ENCODE measurements at regions not wholly inside any gene's neighbourhood (a gene's known extent, or its start where the extent isn't known, plus 50 kb on each side); places are given as distances from the start of the nearest gene placed in this dataset.

- no peak for DNase-seq (ENCODE audit: extremely low read depth, low read depth)
These were observed 134.7 kb upstream of the SMIM21 start for GRCh38 chr18:75562216-75562615.

- no peak for DNase-seq (ENCODE audit: extremely low read depth, low read depth)
These were observed 131.3 kb upstream of the SMIM21 start for GRCh38 chr18:75558790-75559189.

DNA sequence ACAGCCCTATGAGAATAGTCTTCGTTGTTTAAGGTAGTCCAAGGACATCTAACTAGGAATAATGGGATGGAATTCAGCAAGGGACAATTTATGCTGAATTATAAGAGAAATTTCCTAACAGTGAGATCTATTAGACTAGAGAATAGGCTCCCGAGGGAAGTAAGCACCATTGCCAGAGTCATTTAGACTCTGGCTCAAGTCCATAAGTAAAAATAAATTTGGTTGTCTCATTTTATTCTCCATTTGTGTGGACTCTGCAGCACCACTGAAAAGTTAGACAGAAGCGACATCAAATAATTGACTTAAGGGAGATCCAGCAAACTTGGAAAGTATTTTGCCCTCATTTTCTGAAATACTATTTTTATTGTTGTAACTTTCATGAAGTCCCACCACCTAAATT, 129.3 kb upstream of the SMIM21 start:
- no peak for DNase-seq (ENCODE audit: extremely low read depth, low read depth)

- no peak for DNase-seq (ENCODE audit: extremely low read depth, low read depth)
These were observed 127.2 kb upstream of the SMIM21 start for GRCh38 chr18:75554644-75555185.

- DNase-seq (ENCODE audit: extremely low read depth, low read depth) = no peak
These were observed 126.7 kb upstream of the SMIM21 start for GRCh38 chr18:75554176-75554575.

DNA sequence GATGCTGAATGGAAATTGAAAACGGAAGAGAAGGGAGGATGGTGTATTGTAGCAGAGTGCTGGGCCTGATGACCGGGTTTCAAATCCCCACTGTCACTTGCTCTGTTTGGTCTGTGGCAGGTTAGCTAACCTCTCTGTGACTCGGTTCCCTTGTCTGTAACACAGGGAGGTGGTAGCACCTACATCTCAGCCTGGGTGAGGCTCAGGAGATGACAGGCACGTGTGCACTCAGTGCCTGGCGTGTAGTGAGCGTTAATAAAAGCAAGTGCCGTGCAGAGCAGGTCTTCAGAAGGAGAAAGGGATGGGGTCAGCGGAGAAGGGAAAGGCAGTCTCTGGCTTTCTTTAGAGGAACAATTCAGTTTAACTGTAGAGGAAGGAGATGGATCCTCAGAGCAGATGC, 125.5 kb upstream of the SMIM21 start:
- DNase-seq (ENCODE audit: extremely low read depth, low read depth) = no peak

DNA sequence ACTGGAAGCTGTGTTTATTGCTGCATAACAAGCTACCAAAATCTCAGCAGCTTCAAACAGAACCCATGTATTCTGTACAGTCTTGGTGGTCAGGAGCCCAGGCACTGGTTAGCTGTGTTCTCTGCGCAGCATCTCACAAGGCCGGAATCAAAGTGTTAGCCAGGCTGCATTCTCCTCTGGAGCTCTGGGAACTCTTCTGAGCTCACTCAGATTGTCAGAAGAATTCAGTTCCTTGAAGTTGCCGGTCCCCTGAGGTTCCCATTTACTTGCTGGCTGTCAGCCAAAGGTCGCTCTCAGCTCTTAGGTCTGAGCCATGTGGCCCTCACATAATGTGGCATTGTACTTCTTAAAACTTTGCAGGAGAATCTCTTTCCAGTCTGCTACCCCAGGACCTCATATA, 123.6 kb upstream of the SMIM21 start:
- no peak for DNase-seq (ENCODE audit: extremely low read depth, low read depth)

GRCh38 chr18:75548353-75548905, 120.9 kb upstream of the SMIM21 start:
- DNase-seq (ENCODE audit: extremely low read depth, low read depth) = no peak

- no peak for DNase-seq (ENCODE audit: extremely low read depth, low read depth)
These were observed 119.5 kb upstream of the SMIM21 start for GRCh38 chr18:75546964-75547363.

DNA sequence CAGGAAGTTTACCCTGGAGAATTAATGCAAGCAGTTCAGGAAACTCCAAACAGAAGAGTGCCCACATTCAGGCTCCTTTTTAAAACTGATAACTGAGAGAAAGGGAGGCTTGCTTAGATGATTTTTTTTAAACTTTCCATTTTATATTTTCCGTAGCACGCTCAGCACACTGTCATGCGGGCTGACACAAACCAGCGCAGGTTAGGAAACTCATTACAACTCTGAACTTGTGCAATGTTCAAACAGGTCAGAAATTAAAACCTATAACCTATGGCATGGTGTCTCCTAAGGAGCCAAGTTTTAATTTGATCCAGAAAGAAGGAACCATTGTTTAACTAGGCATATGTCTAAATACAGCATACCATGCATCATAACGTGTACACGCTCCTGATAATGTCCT, 117.7 kb upstream of the SMIM21 start:
- no peak for DNase-seq (ENCODE audit: extremely low read depth, low read depth)

- DNase-seq (ENCODE audit: extremely low read depth, low read depth) = no peak
These were observed 117.0 kb upstream of the SMIM21 start for GRCh38 chr18:75544496-75544895.

- DNase-seq (ENCODE audit: extremely low read depth, low read depth) = no peak
These were observed 116.6 kb upstream of the SMIM21 start for GRCh38 chr18:75544051-75544481.

DNA sequence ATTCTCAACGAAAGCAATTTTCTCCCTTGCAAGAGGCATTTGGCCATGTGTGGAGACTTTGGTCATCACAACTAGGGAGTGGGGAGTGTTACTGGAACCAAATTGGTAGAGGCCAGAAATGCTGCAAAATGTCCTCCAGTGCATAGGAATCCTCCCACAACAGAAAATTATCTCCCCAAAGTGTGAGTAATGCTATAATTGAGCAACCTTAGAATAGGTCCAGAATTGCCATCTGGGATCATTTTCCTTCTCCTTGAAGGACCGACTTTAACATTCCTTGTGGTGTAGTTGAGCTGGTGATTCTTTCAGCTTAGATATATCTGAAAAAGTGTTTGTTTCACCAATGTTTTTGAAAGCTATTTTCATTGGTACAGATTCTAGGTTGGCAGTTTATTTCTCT, 111.2 kb upstream of the SMIM21 start:
- DNase-seq (ENCODE audit: extremely low read depth, low read depth) = no peak

DNA sequence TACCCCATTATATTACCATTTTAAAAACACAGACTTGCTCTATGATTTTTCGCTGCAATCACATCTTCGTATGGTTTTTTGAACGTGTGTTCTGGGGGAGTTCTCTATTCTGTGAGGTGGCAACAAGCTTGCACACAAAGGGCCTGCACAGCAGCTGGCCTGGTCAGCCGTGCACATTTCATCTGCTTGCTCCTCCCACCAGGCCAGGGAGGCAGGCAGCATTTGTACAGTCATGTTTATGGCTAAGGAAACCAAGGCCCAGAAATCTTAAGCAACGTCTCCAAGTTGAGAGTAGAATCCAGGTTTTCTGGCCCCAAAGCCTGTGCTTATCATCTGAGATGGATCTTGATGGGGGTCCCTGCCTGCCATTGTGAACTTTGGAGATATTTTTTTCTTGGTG, 106.4 kb upstream of the SMIM21 start:
- DNase-seq (ENCODE audit: extremely low read depth, low read depth) = no peak

DNA sequence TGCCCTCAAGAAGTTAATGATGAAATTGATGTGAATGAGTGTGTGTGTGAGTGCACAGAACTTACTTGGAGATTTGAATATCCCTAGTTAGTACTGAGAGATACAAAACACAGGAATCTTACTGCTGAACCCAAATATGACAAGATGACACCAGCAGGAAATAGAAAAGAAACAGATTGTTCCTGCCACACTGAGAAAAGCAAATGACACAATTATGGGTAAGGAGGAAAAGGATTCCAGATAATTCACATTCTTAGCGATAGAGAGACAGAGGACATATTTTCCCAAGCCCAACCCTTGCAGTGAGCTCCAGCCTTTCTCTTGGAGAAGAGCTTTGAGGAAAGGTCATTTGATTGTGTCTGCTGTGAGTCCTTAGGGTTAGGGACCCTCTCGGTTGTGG, 105.7 kb upstream of the SMIM21 start:
- DNase-seq (ENCODE audit: extremely low read depth, low read depth) = no peak

DNA sequence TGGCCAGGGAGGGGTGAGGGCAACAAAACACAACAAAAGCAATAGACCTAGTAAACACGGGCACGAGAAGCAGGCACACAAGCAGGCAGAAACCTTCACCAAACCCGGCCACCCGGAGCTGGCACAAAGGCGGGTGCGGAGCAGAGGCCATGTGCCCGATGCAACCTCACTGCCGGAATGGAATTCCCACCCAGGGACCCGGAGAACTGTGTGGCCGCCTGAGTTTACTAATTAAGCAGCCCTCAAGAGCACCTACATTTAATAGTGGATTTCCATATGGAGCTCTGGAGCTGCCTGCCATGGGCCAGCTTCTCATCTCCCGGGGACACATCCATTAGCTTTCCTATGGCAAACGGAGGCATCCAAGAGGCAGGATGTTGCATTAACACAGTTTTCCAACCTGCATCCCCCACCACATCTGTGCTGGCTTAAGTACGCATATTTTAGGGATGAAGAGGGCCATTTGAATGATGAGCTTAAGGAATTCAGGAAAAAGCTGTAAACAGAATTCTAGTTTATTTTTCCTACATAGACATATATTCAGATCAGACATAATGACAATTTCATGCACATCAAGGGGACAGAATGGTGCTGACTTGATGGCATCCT, 104.5 kb upstream of the SMIM21 start:
- DNase-seq (ENCODE audit: extremely low read depth, low read depth) = no peak

DNA sequence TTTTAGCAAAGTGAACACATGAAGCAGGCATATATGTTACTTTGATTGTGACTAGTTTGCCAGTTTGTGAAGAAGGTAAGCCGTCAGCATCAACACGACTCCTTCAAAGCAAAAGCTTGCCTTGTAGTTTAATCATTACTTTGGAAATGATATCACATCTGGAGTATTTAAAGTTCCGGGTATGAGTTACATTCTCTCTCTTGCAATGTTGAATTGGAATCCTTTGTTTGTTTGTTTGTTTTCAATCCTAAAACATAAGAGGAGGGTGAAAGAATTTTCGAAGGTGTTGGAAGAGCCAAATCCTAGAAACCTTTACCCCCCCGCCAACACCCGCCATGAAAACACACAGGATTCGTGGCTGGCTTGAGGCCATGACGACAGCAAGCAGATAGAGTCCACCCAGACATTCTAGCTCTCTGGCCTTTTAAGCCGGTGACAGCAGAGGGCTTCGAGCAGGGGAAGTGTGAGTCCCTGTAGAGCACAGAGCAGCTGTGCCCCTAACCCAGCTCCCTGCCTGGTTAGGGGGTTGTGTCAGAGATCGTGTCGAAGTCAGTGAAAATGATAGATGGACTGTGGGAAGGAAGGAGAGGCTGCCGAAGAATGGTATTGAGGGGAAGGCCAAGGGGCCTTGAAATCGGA, 103.8 kb upstream of the SMIM21 start:
- no peak for DNase-seq (ENCODE audit: extremely low read depth, low read depth)

DNA sequence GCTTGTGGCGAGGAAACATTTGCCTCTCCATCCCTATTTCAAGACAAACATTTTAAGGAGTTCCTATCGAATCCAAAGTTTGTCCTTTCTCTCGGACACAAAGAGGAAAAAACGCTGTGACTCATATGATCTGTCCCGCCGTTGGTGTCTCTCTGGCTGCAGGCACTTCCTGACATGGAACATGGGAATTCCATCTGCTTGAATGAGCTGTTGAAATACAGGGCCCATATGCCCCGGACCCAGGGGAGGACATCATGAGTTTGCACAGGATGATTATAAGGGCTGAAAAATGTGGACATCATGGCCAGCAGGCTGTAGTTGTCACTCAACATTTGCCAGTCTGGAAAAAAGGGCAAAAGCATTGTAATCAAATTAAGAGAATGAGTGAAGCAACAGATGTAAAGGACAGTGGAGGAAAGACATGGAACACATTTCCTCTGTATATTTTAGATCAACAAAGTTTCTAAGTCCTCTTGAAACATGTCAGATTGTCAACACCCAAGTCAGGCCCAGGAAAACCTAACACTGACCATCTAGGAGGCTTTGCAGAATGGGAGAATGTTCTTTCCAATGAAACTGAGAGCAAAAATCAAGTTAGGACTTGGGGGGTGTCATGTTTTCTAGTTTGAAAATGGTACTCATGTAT, 103.2 kb upstream of the SMIM21 start:
- no peak for DNase-seq (ENCODE audit: extremely low read depth, low read depth)

DNA sequence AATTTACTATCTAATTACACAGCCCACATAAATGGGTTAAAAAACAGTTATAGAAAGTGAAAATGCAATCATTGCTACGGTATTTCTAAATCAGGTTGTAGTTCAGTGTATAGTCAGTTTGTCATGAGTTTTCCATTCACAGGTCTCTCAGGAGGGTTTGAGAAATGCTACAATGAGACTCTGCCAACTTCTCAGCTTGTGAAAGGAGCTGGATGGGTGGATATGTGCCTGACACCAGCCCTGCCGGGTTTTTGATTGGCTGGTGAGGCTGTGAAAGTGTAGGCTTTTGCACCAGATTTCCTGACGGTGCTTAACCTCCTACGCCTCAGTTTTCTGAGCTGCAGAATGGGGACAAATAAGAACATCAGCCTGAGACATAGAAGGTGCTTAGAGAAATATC, 102.6 kb upstream of the SMIM21 start:
- no peak for DNase-seq (ENCODE audit: extremely low read depth, low read depth)

GRCh38 chr18:75529394-75529793, 101.9 kb upstream of the SMIM21 start:
- DNase-seq (ENCODE audit: extremely low read depth, low read depth) = no peak

DNA sequence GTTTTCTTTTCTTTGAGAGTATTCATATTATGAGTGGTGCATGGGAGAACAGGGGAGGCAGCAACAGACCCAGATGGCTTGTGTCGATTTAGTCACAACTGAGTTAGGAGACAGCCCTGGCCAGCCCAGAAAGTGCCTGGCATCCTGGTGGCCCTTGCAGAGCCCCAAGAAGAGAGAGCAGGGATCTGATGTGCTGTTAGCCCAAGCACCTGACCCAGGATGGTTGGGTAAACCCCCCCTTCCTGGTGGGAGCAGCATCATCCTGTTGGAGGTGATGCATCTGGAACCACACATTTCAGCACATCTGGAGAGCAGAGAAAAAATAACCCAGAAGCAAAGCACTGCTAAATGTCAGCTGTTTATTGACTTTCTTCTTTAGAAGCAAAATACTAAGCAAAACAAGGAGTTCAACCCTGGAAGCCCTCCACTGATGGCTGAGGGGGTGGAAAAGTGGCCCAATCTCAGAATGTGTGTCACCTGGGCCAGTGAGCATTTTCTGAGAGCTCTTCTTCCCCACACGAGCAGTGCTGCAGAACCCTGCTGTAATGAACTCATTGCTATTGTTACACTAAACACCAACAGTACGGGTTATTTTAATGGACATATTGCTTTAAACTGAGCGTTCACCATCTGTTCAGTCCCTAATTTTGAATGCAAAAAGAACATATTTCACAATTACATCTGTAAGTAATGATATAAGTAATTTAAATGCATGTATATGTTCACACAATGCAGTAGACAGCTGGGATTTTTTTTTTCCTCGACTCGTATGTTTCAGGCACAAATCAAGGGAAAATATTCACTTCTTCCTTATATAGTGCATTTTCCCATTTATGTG, 100.6 kb upstream of the SMIM21 start:
- no peak for DNase-seq (ENCODE audit: extremely low read depth, low read depth)
